ENCODE measurements at regions not wholly inside any gene's neighbourhood (a gene's known extent, or its start where the extent isn't known, plus 50 kb on each side); places are given as distances from the start of the nearest gene placed in this dataset.

GRCh38 chr6:8789878-8790277, 354.5 kb upstream of the SLC35B3 start:
- H3K36me3 ChIP-seq, result no peaks in the 10 kb centered on the region
- H3K4me3 ChIP-seq, result no peak overlapping the region
- no peaks in the 10 kb centered on the region for H3K9me3 ChIP-seq (replicated peaks)
- DNase-seq, result no peak
- no peak overlapping the region for H3K27ac ChIP-seq (replicated peaks)
- TF ChIP-seq CTCF (IDR thresholded peaks at IDR 0.05; ENCODE audit: borderline replicate concordance), result no peak
- H3K4me1 ChIP-seq, result no peaks in the 10 kb centered on the region
- intact Hi-C loops (cut with micrococcal nuclease), result no loop called here
- H3K27me3 ChIP-seq (ENCODE audit: low read depth), result no peaks in the 10 kb centered on the region

- Histone ChIP-seq H3K36me3 (no peaks in the 10 kb centered on the region), H3K27me3 (ENCODE audit: low read depth) (no peaks in the 10 kb centered on the region), H3K9me3 (replicated peaks) (no peaks in the 10 kb centered on the region), H3K4me1 (no peaks in the 10 kb centered on the region), H3K4me3 (no peak overlapping the region), H3K27ac (replicated peaks) (no peak overlapping the region)
- no peak for DNase-seq
- no peak for TF ChIP-seq CTCF (IDR thresholded peaks at IDR 0.05; ENCODE audit: borderline replicate concordance)
- intact Hi-C loops (cut with micrococcal nuclease), result no loop called here
Observed at GRCh38 chr6:8785223-8785622, 349.9 kb upstream of the SLC35B3 start.

- no peak overlapping the region for H3K4me3 ChIP-seq
- no peak overlapping the region for H3K27ac ChIP-seq (replicated peaks)
- no peak for DNase-seq
- no peaks in the 10 kb centered on the region for H3K36me3 ChIP-seq
- H3K4me1 ChIP-seq, result no peaks in the 10 kb centered on the region
- H3K27me3 ChIP-seq (ENCODE audit: low read depth), result no peaks in the 10 kb centered on the region
- intact Hi-C loops (cut with micrococcal nuclease), result no loop called here
- H3K9me3 ChIP-seq (replicated peaks), result no peaks in the 10 kb centered on the region
- no peak for TF ChIP-seq CTCF (IDR thresholded peaks at IDR 0.05; ENCODE audit: borderline replicate concordance)
Observed at GRCh38 chr6:8783191-8783590, 347.8 kb upstream of the SLC35B3 start.

GRCh38 chr6:8780653-8781052, 345.3 kb upstream of the SLC35B3 start:
- intact Hi-C loops (cut with micrococcal nuclease), result no loop called here
- Histone ChIP-seq H3K36me3 (no peaks in the 10 kb centered on the region), H3K4me1 (no peaks in the 10 kb centered on the region), H3K4me3 (no peak overlapping the region), H3K27me3 (ENCODE audit: low read depth) (no peaks in the 10 kb centered on the region), H3K9me3 (replicated peaks) (no peaks in the 10 kb centered on the region), H3K27ac (replicated peaks) (no peak overlapping the region)
- no peak for TF ChIP-seq CTCF (IDR thresholded peaks at IDR 0.05; ENCODE audit: borderline replicate concordance)
- no peak for DNase-seq

- no peak for DNase-seq
- intact Hi-C loops (cut with micrococcal nuclease), result no loop called here
Observed at GRCh38 chr6:8764733-8765132, 329.4 kb upstream of the SLC35B3 start.

More at GRCh38 chr6:8764733-8765132, 329.4 kb upstream of the SLC35B3 start:
- Histone ChIP-seq H3K36me3 (no peaks in the 10 kb centered on the region), H3K9me3 (replicated peaks) (no peaks in the 10 kb centered on the region), H3K4me3 (no peak overlapping the region), H3K27ac (replicated peaks) (no peak overlapping the region), H3K27me3 (ENCODE audit: low read depth) (no peaks in the 10 kb centered on the region), H3K4me1 (peaks cover 17% of the 10 kb centered on the region)
- TF ChIP-seq CTCF (IDR thresholded peaks at IDR 0.05; ENCODE audit: borderline replicate concordance), result no peak

Measured in left ventricle myocardium inferior (tissue), 1 donor.